HCT116 (cell line): ENCODE measurements at regions not wholly inside any gene's neighbourhood (a gene's known extent, or its start where the extent isn't known, plus 50 kb on each side); places are given as distances from the start of the nearest gene placed in this dataset.

ENCODE experiments used
- ATAC-seq: fragments of 200-7000 bp; cut with Tn5 transposase; 2 replicates; pipeline ENCODE4 v1.9.1; 2020; ENCODE audit warnings: mild to moderate bottlenecking, moderate library complexity
- BruUV-seq: library from RNA; stranded (reverse); fragments of 400-500 nt; replicated peaks from 2 replicates; lab custom pipeline; 2021; lab: Mats Ljungman, UMichigan
- CTCF ChIA-PET: fragments of 300-600 bp; sonication (Branson Sonifier 250); formaldehyde crosslinking; loops from one replicate; lab custom pipeline; 2021; ENCODE audit warnings: antibody characterized with exemption; lab: Charles Lee
- POLR2A ChIA-PET: fragments of 300-600, 350-600 bp; sonication (Branson Sonifier 250); formaldehyde crosslinking; loops from one replicate; lab custom pipeline; 2021; ENCODE audit warnings: antibody characterized with exemption; lab: Charles Lee
- RAD21 ChIA-PET, 2 experiments: fragments of 300-600 bp; sonication (Branson Sonifier 250); formaldehyde crosslinking; loops; one replicate each; lab custom pipeline; 2023; ENCODE audit warnings: low total read pairs in 2 of 2; ENCODE audit not compliant: uncharacterized antibody in 2 of 2, unreplicated experiment in 2 of 2, low non-redundant PET in 1 of 2; lab: Charles Lee
- DNase-seq: peaks from one replicate; pipeline ENCODE4 v3.0.0-alpha.2; 2010; ENCODE audit warnings: low read depth, low spot score
- H2AFZ ChIP-seq: fragments of 200-600 bp; shearing (Covaris generic), sonication (generic); 2 replicates; pipeline ENCODE4 v1.6.1; 2017; ENCODE audit warnings: low read depth, mixed run types, mixed read lengths, antibody characterized with exemption, low read length; ENCODE audit not compliant: poor library complexity, severe bottlenecking
- H3K27ac ChIP-seq: 2 replicates; pipeline ENCODE4 v1.5.1; 2012; ENCODE audit warnings: low read depth, low read length
- H3K27me3 ChIP-seq: fragments of 200-600 bp; sonication (generic); 2 replicates; pipeline ENCODE4 v1.6.1; 2016; ENCODE audit warnings: mixed run types, low read length, mixed read lengths; ENCODE audit not compliant: insufficient read depth
- H3K36me3 ChIP-seq, 2 experiments: fragments of 200-500 bp in 1 of 2; fragments of 200-600 bp in 1 of 2; sonication (Bioruptor generic) in 1 of 2; sonication (generic) in 1 of 2; 2 replicates each; pipeline versions ENCODE4 v1.5.1 to v1.6.1; 2014 to 2016; ENCODE audit warnings: low read length in 2 of 2, inconsistent platforms in 1 of 2, mixed read lengths in 1 of 2, mixed run types in 1 of 2; ENCODE audit not compliant: insufficient read depth in 2 of 2, control insufficient read depth in 1 of 2
- H3K4me1 ChIP-seq, 2 experiments: fragments of 200-600 bp in 1 of 2; sonication (generic) in 1 of 2; 2 replicates each; pipeline versions ENCODE4 v1.5.1 to v1.6.1; 2012 to 2017; ENCODE audit warnings: low read length in 2 of 2, inconsistent platforms in 1 of 2, mild to moderate bottlenecking in 1 of 2, mixed read lengths in 1 of 2, mixed run types in 1 of 2, moderate library complexity in 1 of 2; ENCODE audit not compliant: insufficient read depth in 2 of 2, control insufficient read depth in 1 of 2
- H3K4me2 ChIP-seq: fragments of 200-600 bp; sonication (generic); 2 replicates; pipeline ENCODE4 v1.6.1; 2017; ENCODE audit warnings: mixed run types, low read length, mixed read lengths
- H3K4me3 ChIP-seq, 2 experiments: fragments of 200-600 bp in 1 of 2; sonication (generic) in 1 of 2; replicated peaks in 1 of 2; 2 replicates each; pipeline ENCODE4 v1.5.1; 2011 to 2016; ENCODE audit warnings: low read length in 2 of 2, control low read depth in 1 of 2, low read depth in 1 of 2, mild to moderate bottlenecking in 1 of 2, mixed read lengths in 1 of 2, mixed run types in 1 of 2
- H3K79me2 ChIP-seq: fragments of 200-600 bp; sonication (generic); 2 replicates; pipeline ENCODE4 v1.6.1; 2017; ENCODE audit warnings: mild to moderate bottlenecking, mixed run types, low read length, moderate library complexity, mixed read lengths; ENCODE audit not compliant: insufficient read depth
- H3K9ac ChIP-seq: fragments of 200-600 bp; sonication (generic); 2 replicates; pipeline ENCODE4 v1.6.1; 2016; ENCODE audit warnings: low read length, mixed read lengths
- H3K9me2 ChIP-seq: fragments of 200-600 bp; sonication (generic), shearing (Covaris generic); 2 replicates; pipeline ENCODE4 v1.6.1; 2017; ENCODE audit warnings: mixed run types, mild to moderate bottlenecking, moderate library complexity; ENCODE audit not compliant: insufficient read depth
- H3K9me3 ChIP-seq, 2 experiments: fragments of 200-500 bp in 1 of 2; fragments of 200-600 bp in 1 of 2; sonication (Bioruptor generic) in 1 of 2; sonication (generic) in 1 of 2; 2 replicates each; pipeline ENCODE4 v1.6.1; 2014 to 2017; ENCODE audit warnings: low read length in 2 of 2, mixed read lengths in 2 of 2, inconsistent platforms in 1 of 2, low read depth in 1 of 2, mild to moderate bottlenecking in 1 of 2, mixed run types in 1 of 2, moderate library complexity in 1 of 2; ENCODE audit not compliant: control insufficient read depth in 1 of 2, insufficient read depth in 1 of 2
- H4K20me1 ChIP-seq: fragments of 200-600 bp; sonication (generic), shearing (Covaris generic); 2 replicates; pipeline ENCODE4 v1.6.1; 2017; ENCODE audit warnings: mixed run types, mild to moderate bottlenecking, moderate library complexity; ENCODE audit not compliant: insufficient read depth
- CBX3 ChIP-seq: IDR thresholded peaks from 2 replicates; pipeline ENCODE4 v1.6.1; 2012; ENCODE audit warnings: low read depth
- CEBPB ChIP-seq: IDR thresholded peaks from 2 replicates; pipeline ENCODE4 v1.6.1; 2012; ENCODE audit warnings: low read depth
- EZH2 ChIP-seq: fragments of 200-600 bp; sonication (generic); IDR thresholded peaks from 2 replicates; pipeline ENCODE4 v1.6.1; 2017; ENCODE audit warnings: antibody characterized with exemption, mixed run types
- FOSL1 ChIP-seq: IDR thresholded peaks from 2 replicates; pipeline ENCODE4 v1.6.1; 2012; ENCODE audit warnings: low read depth
- JUND ChIP-seq: IDR thresholded peaks from 2 replicates; pipeline ENCODE4 v1.6.1; 2012
- MAX ChIP-seq: IDR thresholded peaks from 2 replicates; pipeline ENCODE4 v1.6.1; 2012
- POLR2A ChIP-seq: IDR thresholded peaks from 2 replicates; pipeline ENCODE4 v1.7.0; 2011; ENCODE audit warnings: borderline replicate concordance; ENCODE audit not compliant: insufficient read depth, insufficient read length; ENCODE audit errors: extremely low read depth
- POLR2AphosphoS5 ChIP-seq: IDR thresholded peaks from 2 replicates; pipeline ENCODE4 v1.6.1; 2011; ENCODE audit warnings: mild to moderate bottlenecking, low read depth, low read length, moderate library complexity
- SIN3A ChIP-seq: IDR thresholded peaks from 2 replicates; pipeline ENCODE4 v1.6.1; 2012; ENCODE audit warnings: low read depth
- intact Hi-C: fragments of 100-400 bp; cut with micrococcal nuclease; formaldehyde crosslinking; loops from 2 replicates; pipeline ENCODE4 v1.10.0; 2022
- TF ChIP-seq, protein P1 (sequence below), 3 experiments: fragments of 200-600 bp in 1 of 3; sonication (generic) in 1 of 3; IDR thresholded peaks in 2 of 3; conservative IDR thresholded peaks in 1 of 3; 2 replicates each; pipeline ENCODE4 v1.5.1; 2012 to 2017; ENCODE audit warnings: low read depth in 2 of 3, low read length in 2 of 3, antibody characterized with exemption in 1 of 3, borderline replicate concordance in 1 of 3, control low read depth in 1 of 3, mild to moderate bottlenecking in 1 of 3, mixed read lengths in 1 of 3, mixed run types in 1 of 3, moderate library complexity in 1 of 3; ENCODE audit not compliant: insufficient read depth in 1 of 3

- no peaks in the 10 kb centered on the region for H3K27me3 ChIP-seq
Observed at GRCh38 chr9:529731-530130, 311.8 kb upstream of the DMRT1 start.

GRCh38 chr9:530681-531080, 310.8 kb upstream of the DMRT1 start:
- no peaks in the 10 kb centered on the region for H3K27me3 ChIP-seq
- intact Hi-C loops = no loop called here

More at GRCh38 chr9:529731-530130, 311.8 kb upstream of the DMRT1 start:
- RAD21 ChIA-PET = no interaction called here
- Histone ChIP-seq H4K20me1 (no peaks in the 10 kb centered on the region), H3K4me1 (peaks cover 8 to 16% of the 10 kb centered on the region in 2 experiments), H2AFZ (no peak overlapping the region), H3K4me2 (no peak overlapping the region), H3K9ac (no peak overlapping the region), H3K36me3 (no peaks in the 10 kb centered on the region), H3K79me2 (peaks cover 37% of the 10 kb centered on the region), H3K9me2 (no peaks in the 10 kb centered on the region), H3K27ac (no peak overlapping the region), H3K4me3 (no peak overlapping the region), H3K9me3 (no peaks in the 10 kb centered on the region)
- no peak for ATAC-seq
- no TSS peak for BruUV-seq
- no peak for DNase-seq
- TF ChIP-seq POLR2AphosphoS5 = no peak
- CTCF ChIA-PET = no interaction called here
- intact Hi-C loops = loop anchor here (10.0 kb wide), 1 partner anchor 65 kb away; no protein-coding TSS in a partner anchor
- POLR2A ChIA-PET = no interaction called here

More at GRCh38 chr9:530681-531080, 310.8 kb upstream of the DMRT1 start:
- H3K36me3 ChIP-seq = no peaks in the 10 kb centered on the region
- no peaks in the 10 kb centered on the region for H3K9me3 ChIP-seq
- ChIA-PET POLR2A (no interaction called here), CTCF (no interaction called here), RAD21 (no interaction called here)
- no peaks in the 10 kb centered on the region for H4K20me1 ChIP-seq
- no peak overlapping the region for H2AFZ ChIP-seq
- no peaks in the 10 kb centered on the region for H3K9me2 ChIP-seq
- peaks cover 8 to 16% of the 10 kb centered on the region in 2 experiments for H3K4me1 ChIP-seq
- DNase-seq (peak; percentile 19), ATAC-seq (peak; percentile 87)
- no peak overlapping the region for H3K4me3 ChIP-seq
- TF ChIP-seq, protein P1, sequence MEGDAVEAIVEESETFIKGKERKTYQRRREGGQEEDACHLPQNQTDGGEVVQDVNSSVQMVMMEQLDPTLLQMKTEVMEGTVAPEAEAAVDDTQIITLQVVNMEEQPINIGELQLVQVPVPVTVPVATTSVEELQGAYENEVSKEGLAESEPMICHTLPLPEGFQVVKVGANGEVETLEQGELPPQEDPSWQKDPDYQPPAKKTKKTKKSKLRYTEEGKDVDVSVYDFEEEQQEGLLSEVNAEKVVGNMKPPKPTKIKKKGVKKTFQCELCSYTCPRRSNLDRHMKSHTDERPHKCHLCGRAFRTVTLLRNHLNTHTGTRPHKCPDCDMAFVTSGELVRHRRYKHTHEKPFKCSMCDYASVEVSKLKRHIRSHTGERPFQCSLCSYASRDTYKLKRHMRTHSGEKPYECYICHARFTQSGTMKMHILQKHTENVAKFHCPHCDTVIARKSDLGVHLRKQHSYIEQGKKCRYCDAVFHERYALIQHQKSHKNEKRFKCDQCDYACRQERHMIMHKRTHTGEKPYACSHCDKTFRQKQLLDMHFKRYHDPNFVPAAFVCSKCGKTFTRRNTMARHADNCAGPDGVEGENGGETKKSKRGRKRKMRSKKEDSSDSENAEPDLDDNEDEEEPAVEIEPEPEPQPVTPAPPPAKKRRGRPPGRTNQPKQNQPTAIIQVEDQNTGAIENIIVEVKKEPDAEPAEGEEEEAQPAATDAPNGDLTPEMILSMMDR (IDR thresholded peaks at IDR 0.05 in 2 of 3, conservative IDR thresholded peaks at IDR 0.05 in 1 of 3; ENCODE audit: borderline replicate concordance in 1 of 3, insufficient read depth in 1 of 3, low read depth in 2 of 3, low read length in 2 of 3) = no peak
- TF ChIP-seq MAX = peak; percentile 29; the same call in 1 of the 2 replicates
- TF ChIP-seq CEBPB = 0 out of 2 replicates have a peak, but pooled peaks have one; percentile 39
- no peak for TF ChIP-seq POLR2A
- no peak for TF ChIP-seq EZH2
- TF ChIP-seq SIN3A = no peak
- 0 out of 2 replicates have a peak, but pooled peaks have one; percentile 42 for TF ChIP-seq JUND
- TF ChIP-seq FOSL1 = peak; percentile 52
- peak; percentile 58 for TF ChIP-seq CBX3
- H3K9ac ChIP-seq = no peak overlapping the region
- peak overlapping the region; percentile 55 for H3K4me2 ChIP-seq
- H3K27ac ChIP-seq = peak overlapping the region; percentile 22; the same call in 1 of the 2 replicates
- H3K79me2 ChIP-seq = peaks cover 34% of the 10 kb centered on the region
- BruUV-seq = no TSS peak
